GM21367 (cell line): ENCODE measurements at regions not wholly inside any gene's neighbourhood (a gene's known extent, or its start where the extent isn't known, plus 50 kb on each side); places are given as distances from the start of the nearest gene placed in this dataset.
A peak's percentile ranks its signal among the peaks of the same experiment; 100 is the strongest.

Source experiments
- ATAC-seq: cut with Tn5 transposase; IDR thresholded peaks from one replicate; pipeline ENCODE4 v1.9.1; 2021; ENCODE audit not compliant: unreplicated experiment

DNA sequence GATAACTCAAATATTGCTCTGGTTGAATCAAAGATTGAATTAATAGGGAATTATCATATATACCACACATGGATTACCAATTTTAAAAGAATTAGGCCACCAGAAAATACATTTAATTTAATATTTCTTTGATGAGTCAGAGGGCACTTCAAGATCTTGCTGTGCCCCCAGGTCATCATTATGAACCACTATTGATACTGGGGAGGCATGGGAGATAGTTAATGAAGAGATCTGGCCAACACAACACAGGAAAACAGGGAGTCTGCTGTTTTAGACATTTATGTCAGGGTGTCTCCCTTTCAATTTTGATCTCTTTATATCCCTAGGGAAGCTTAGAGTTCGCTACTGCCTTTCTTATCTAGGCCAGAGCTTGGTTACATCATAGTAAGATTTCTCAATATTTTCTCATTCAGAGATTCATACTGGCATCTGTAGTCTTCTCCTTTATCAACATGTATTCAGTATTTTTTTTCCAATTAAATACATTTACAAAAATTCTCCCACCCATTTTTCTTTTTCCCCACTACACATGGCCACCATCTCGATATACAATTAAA lies 158.3 kb upstream of the ZFHX3 start:
- no peak for ATAC-seq

DNA sequence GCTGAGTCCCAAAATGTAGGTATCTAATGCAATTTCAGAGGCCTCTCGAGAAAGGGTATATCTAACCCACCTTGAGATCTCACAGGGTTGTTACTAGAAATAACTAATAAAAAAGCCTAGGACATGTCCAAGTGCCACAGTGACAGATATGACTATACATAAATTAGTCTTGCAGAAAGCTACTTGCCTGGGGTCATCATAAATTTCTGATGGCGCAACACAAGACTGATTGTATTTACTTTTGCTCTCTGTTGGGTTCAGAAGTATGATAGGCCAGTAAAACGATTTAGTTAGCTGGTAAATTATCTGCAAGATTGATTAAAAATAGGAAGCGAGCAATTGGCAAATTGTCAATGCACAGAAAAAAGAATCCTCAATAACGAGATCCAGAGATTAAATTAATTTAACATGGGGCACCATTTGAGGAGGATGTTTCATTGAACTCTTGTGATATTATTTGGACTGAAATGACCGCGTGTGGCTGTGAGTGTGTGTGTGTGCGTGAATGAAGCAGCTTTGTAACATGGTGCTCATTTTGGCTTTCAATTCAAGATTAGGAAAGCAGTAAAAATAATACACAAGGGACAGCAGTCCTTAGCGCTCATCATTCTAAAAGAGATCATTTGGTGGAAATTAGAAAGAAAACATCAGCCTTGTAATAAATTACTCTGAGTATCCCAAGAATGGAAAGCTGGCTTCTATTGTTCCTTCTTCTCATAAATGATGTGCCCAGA lies 157.4 kb upstream of the ZFHX3 start:
- ATAC-seq: no peak

DNA sequence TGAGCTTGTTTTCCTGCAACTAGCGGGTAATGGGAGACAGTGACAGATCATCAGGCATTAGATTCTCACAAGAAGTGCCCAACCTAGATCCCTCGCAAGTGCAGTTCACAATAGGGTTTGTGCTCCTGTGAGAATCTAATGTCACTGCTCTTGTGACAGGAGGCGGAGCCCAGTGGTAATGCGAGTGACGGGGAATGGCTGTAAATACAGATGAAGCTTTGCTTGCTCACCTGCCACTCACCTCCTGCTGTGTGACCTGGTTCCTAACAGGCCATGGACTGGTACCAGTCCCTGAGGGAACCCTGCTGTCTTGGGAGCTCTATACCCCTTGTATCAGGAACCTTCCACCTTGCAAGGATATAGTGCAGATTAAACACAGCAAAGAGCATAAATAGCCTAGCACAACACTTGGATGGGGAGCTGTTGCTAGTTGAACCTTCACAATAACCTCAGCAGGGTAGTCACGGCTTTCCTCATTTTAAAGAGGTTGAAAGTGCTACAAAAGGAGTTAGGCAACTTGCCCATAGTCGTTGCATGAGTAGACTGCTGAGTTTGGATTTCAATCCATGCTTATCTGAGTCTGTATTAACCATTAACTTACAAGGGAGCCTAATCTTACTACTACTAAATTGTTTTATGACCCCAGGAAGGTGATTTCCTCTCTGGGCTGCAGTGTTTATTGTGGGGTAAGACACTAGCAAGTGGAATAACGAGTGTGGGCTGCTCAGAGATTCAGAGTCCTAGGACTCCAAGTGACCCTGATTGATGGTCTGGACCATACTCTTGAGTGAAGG lies 156.6 kb upstream of the ZFHX3 start:
- ATAC-seq: no peak

DNA sequence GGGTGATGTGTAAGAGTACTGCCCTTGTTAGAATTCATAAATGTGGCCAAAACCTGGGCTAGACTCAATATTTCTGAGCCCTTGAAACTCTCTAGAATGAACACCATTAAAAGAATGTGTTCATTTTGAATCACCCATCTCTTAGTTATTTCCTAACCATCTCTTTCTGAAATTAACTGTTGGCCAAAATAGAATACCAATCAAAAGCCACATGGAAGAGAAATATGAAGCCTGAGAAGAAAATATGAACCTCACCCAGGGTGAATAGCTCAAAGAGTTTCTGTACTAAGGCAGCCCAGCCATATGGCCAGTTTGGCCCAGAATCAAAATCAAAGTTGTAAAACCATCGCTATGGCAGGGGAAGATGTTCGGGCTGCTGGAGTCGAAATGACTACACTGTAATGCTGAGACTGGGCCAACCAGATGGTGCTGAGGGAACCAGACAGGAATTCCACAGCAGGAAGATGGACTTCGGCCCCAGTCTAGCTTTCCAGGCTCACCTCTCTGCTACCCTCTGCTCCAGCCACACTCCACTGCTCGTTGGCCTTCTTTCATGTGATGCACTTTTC lies 154.3 kb upstream of the ZFHX3 start:
- ATAC-seq: no peak

DNA sequence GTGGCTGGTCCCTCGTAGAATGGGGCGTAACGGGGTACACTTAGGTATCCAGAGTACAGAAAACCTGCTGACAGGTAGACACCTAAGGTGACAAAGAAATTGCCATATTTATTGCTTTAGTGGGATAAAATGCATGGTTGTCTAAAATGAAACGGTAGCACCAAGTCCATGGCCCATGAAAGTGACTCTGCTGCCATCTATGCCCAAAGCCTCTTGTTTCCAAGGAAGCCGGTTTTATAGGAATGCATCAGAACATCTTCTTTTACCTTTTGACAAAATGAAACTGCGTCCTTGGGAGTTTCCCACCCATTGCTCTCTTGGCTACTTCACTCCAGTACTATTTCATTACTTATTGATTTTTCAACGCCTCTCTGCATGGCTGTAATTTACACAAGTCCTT lies 151.3 kb upstream of the ZFHX3 start:
- ATAC-seq: no peak

DNA sequence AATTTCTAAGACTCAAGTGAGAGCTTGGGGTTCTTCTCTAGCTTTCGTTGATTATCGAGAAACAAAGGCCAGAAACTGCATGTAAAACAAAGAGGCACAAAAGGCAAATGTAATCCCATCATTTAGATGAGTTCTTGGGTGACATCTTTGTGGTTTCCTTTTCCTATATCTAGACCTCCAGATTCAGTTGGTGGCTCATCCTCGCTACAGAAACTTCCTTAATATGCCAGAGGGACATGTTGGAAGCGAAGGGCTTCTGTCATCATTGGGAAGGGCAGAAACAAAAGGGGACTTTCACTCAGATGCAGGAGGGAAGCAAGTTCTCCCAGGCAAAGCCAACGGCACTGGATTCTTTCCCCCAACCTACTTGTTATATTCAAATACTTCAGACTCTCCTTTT lies 150.6 kb upstream of the ZFHX3 start:
- ATAC-seq: no peak

DNA sequence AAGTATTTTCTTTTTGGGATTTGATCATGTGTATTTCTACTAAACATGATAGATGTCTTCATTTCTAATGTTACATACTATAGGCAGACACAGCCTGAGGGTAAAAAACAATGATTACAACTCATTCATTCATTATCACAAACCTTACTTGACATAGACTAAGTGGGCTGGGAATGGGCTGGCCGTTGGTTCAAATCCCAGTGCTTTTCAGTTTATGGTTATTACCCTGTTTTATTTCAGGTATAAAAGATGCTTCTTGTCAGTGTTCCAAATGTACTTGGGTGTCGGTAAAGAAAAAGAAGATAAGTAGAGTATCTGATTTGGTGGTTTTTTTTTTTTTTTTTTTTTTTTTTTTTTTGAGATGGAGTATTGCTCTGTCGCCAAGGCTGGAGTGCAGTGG lies 149.7 kb upstream of the ZFHX3 start:
- no peak for ATAC-seq

DNA sequence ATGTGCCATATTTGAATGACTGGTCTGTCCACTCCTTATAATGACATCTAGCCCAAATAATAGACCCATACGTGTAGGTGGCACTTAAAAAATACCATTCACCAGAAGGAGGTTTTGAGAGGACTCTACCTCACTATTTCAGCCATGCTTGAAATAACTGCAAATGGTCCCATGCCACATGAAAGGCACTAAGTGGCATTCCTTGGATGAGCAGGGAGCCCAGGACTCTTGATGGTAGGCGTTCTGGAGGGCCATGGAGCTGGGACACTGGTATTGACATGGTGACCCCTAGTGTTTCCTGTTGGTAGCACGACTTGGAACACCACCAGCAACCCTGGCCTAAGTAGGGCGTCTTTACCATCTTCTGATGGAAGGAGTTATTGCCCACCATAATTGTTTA lies 148.7 kb upstream of the ZFHX3 start:
- peak; percentile 80 for ATAC-seq

DNA sequence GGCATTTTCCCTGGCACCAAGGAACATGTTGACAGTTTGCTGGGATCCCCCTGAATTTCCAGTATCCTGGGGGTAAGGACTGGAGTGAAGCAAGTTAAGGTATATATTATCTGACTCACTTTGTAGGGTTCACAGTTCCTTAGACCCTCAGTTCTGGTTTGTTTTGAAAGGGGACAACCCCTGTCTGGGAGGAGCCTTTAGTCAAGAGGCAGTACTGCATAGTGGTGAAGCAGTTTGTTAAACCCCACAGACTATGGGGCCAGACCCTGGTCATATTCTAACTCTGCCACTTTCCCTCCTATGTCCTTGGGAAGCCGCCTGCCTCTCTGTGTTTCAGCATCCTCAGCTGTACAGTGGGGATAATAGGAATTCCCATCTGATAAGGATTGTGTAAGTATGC lies 145.5 kb upstream of the ZFHX3 start:
- ATAC-seq: no peak

DNA sequence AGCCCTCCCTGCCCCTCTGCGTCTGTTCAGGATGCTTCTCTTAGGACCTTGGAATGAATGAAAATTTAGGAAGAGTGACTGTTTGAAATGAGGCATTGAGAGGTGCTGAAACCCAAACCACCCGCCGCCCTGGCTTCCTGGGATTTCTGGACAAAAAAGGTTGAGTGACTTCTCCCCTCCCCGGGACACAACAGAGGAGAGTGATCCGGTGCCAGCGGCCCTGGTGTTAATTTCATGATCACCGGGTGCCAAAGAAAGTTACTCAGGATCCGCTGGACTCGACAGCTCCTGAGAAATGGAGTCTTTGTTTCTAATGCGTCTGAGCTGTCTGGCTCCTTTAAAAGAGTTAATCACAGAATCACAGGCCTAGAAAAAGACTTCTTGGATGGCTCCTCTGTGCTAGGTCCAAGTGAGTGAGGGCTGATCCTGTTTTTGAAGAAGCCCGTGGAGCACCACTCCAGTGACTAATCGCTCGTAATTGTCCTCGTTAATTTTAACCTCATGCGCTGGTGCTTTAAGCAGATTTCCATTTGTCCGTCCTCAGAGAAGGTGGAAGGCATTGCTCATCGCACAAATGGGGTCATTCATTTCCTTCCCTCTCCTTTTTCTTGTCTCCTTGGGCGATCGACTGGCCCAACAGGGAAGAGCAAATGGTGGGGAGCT lies 144.4 kb upstream of the ZFHX3 start:
- ATAC-seq: no peak

DNA sequence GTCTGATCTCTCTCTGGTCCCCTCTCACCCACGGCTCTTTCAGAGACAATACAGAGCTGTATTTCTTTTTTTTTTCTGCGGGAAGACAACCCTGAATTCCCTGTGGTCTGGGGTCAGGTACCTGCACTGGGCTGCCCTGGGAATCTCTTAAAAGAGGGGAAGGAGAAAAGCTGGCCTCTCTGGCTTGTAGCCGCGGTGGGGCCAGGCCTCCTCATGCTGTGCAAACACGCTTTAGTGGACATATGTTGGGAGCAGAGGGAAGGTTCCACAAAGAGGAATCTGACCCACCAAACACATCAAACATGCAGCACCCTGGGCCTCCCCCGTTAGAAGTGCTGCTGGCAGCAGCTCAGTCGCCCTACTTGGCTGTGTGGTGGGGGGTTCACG lies 143.7 kb upstream of the ZFHX3 start:
- no peak for ATAC-seq

DNA sequence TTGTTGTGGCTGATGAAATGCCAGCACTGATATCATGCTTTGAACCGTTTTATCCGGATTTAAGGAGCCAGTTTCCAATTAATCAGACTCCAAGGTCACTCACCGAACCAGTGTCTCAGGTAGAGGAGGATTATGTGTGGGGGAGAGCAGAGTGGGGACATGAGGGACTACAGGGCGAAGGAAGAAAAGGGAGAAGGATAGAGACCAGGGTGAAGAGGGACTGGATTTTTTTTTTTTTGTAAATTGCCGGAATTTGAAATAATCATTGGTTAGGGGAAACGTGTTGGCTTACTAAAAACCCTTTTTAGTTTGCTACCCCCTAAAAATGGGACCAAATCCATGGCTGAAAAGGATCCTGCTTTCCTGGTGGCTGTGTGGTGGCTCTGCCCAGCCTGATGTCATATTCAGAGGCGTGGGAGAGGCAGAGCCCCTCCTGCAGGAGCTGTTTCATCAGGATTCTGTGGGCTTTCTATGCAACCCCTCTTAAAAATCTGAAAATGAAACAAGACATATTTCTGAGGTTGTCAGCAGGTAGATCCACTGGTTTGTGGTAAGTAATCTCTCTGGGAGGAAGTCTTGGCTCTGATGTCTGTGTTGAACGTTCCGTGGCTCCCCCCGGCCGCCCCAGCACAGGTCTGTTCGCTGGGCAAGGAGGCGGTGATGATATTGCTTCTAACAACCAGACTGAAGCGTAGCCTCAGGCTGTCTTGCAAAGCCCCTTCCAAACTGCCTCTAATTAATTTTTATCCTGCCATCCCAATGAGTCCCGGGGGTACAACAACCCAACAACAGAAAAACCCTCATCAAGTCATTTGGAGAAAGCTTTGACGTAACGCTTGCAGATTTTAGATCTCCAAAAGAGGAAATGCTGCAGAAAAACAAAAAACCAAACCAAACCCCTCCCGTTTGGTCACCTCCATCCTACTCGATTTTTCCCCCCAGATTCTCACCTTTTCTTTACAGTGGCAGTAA lies 143.0 kb upstream of the ZFHX3 start:
- ATAC-seq: no peak

DNA sequence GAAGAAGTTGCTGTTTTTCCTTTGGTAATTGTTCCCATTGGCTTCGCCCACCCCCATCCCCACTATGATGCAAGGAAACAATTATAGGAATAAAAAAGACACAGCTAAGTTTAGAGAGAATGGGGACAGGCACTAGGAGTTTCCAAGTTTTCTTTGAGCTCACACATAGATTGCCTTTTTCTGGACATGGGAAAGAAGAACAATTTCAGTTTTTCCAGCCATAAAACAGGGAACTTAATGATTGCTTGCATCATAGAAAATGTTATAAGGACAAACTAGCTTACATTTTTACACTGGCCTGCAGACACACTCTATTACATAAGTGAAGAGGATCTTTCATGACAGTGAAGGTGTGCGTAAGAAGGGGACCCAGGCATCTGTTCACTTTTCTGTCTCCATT lies 142.3 kb upstream of the ZFHX3 start:
- no peak for ATAC-seq

DNA sequence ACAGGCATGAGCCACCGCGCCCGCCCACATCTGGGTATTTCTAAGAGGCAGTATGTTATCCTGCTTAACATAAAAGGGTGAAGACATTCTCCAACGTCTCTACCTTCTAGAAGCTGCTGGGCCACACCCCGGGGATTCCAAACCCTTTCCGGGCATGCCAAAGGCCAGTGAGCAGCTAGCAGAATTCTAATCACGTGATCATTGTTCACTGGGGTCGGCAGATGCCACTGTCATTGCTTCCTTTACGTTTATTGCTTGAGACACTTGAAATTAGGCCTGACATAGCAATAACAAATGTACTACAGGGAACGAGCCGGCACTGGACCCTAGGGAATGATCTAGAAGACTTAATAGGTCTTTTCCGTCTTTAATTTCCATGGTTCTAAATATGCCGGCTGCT lies 141.2 kb upstream of the ZFHX3 start:
- no peak for ATAC-seq

DNA sequence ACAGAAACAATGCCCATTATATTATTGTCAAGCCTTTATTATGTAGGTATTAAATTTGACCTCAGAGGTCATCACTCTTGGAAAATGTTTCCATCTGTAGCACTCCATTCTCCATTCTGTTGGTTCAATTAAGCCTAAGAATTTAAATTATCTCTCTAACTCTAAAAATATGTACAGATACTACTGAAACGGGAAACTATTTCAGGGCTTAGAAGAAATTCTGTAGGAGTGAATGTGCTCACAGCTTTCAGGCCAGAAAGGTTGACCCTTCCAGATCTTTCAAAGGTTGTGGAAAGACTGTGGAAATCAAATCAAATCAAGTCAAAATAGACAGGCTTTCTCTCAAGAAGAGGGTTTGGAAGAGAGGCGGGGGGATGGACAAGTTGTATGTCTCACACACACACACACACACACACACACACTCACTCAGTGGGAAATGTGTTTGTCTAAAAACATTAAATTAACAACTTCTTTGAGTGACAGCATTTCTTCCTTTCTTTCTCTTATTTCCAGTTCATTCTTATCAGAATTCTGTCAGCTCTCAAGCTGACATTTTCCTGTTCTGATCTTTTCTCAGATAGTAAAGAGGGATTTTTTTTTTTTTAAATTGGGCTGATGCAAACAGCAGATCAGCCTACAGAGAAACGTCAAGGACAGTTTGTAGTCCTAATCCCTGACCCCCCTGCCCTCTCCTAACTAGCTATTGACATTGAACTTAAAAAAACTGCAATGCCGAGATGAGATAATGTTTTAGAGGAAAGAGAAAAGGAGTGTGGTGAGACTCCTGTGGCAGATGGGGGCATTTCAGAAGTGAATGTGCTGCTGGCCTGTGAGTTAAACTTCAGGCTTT lies 139.0 kb upstream of the ZFHX3 start:
- no peak for ATAC-seq

DNA sequence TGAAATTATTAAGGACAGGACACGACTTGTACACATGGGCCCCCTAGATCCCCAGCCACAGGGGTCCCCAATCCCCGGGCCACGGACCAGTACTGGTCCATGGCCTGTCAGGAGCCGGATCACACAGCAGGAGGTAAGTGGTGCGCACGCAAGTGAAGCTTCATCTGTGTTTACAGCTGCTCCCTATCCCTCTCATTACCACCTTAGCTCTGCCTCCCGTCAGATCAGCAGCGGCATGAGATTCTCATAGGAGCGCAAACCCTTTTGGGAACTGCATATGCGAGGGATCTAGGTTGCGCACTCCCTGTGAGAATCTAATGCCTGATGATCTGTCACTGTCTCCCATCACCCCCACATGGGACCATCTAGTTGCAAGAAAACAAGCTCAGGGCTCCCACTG lies 137.8 kb upstream of the ZFHX3 start:
- ATAC-seq: no peak

DNA sequence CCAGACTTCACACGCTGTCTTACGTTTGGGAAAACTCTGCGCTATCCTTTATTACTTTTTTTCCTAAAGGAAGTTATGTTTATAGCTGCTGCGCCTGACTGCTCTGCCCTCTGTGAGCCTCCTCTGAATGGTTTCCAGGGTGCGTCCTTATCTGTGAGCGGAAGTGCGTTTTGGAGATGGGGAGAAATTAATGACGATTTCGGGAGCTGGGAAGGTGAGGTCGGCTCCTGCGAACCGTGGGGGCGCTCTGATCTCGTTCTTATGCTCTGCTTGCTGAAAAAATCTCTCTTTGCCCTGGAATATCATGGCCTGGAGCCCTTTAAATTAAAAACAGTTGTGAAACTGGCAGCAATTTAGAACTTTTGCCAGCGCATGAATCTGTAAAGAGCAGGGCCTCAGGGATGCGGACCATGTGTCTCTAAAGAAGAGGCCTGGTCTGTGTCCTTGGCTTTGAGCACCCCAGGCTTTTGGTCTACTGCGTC lies 135.7 kb upstream of the ZFHX3 start:
- ATAC-seq: no peak

DNA sequence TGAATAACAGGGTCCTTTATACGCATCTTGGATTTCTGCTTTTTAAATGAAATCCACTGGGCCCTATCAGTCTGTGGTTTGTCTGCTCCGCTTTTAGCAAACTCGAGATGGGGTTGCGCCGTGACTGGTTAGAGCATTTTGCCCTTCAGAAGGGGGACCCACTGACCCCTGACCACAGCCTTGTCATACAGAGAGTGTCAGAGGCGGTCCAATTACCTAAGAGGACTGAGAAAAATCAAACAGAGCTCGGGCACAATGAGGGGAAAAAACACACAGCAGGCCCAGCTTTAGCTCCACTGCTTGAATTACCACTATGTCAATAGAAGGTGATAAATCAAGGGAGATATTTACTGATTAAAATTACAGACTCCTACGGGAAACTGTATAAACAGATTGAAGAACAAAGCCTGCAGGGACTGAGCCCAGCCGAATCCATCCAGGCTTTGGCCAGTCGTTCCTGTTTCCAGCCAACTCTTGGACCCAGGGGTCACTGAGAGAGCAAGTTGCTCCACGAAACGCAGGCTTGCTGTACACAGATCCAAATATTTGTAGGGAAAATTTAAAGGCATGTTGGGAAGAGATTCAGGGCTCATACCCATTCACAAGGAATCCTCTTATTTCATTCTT lies 131.9 kb upstream of the ZFHX3 start:
- no peak for ATAC-seq
